CD14-positive monocyte (primary cell): ENCODE measurements at regions not wholly inside any gene's neighbourhood (a gene's known extent, or its start where the extent isn't known, plus 50 kb on each side); places are given as distances from the start of the nearest gene placed in this dataset.

Experiments used
- DNase-seq, 3 donors: peaks; one replicate each; pipeline ENCODE4 v3.0.0-alpha.2; 2011 to 2022
- H2AFZ ChIP-seq: 2 replicates; pipeline ENCODE4 v1.6.0; 2012; ENCODE audit warnings: mild to moderate bottlenecking, low read depth, low read length, inconsistent platforms; ENCODE audit not compliant: insufficient read depth, poor library complexity, severe bottlenecking
- H3K27ac ChIP-seq, 2 donors: 1 replicate in 1 of 2; 2 replicates in 1 of 2; pipeline ENCODE4 v1.5.1; 2012 to 2013; ENCODE audit warnings: low read length in 2 of 2, control low read depth in 1 of 2, inconsistent platforms in 1 of 2, low read depth in 1 of 2, mild to moderate bottlenecking in 1 of 2
- H3K27me3 ChIP-seq, 2 donors: one replicate each; pipeline versions ENCODE4 v1.6.0 to v1.6.1; 2011 to 2013; ENCODE audit warnings: low read length in 2 of 2; ENCODE audit not compliant: control insufficient read depth in 2 of 2, insufficient read depth in 2 of 2
- H3K36me3 ChIP-seq, 2 donors: replicated peaks in 1 of 2; 1 replicate in 1 of 2; 2 replicates in 1 of 2; pipeline versions ENCODE4 v1.5.1 to v1.6.1; 2012 to 2013; ENCODE audit warnings: low read length in 2 of 2, control low read depth in 1 of 2, inconsistent platforms in 1 of 2, mild to moderate bottlenecking in 1 of 2; ENCODE audit not compliant: insufficient read depth in 2 of 2, control insufficient read depth in 1 of 2
- H3K4me1 ChIP-seq, 2 donors: 1 replicate in 1 of 2; 2 replicates in 1 of 2; pipeline versions ENCODE4 v1.5.1 to v1.6.1; 2012 to 2013; ENCODE audit warnings: low read length in 2 of 2, control low read depth in 1 of 2, inconsistent platforms in 1 of 2, mild to moderate bottlenecking in 1 of 2, moderate library complexity in 1 of 2; ENCODE audit not compliant: insufficient read depth in 2 of 2, control insufficient read depth in 1 of 2
- H3K4me2 ChIP-seq: replicated peaks from 2 replicates; pipeline ENCODE3; 2012; ENCODE audit warnings: low read length, moderate library complexity, mild to moderate bottlenecking; ENCODE audit not compliant: poor library complexity, severe bottlenecking; ENCODE audit errors: extremely low read depth
- H3K4me3 ChIP-seq, 3 experiments: fragments of 200-600 bp in 1 of 3; sonication (generic) in 1 of 3; replicated peaks in 1 of 3; 1 replicate in 2 of 3; 2 replicates in 1 of 3; pipeline ENCODE4 v1.5.1; 2011 to 2013; ENCODE audit warnings: low read length in 3 of 3, mild to moderate bottlenecking in 3 of 3, control low read depth in 2 of 3, low read depth in 2 of 3, inconsistent platforms in 1 of 3, moderate library complexity in 1 of 3
- H3K79me2 ChIP-seq: 2 replicates; pipeline ENCODE4 v1.6.0; 2012; ENCODE audit warnings: mild to moderate bottlenecking, control low read depth, inconsistent platforms, low read length, moderate library complexity; ENCODE audit not compliant: insufficient read depth
- H3K9ac ChIP-seq: 2 replicates; pipeline ENCODE4 v1.6.0; 2017; ENCODE audit warnings: low read length, mild to moderate bottlenecking; ENCODE audit not compliant: insufficient read depth, poor library complexity, severe bottlenecking
- H3K9me3 ChIP-seq, 2 donors: replicated peaks in 1 of 2; 1 replicate in 1 of 2; 2 replicates in 1 of 2; pipeline versions ENCODE4 v1.5.1 to v1.6.1; 2012 to 2013; ENCODE audit warnings: low read length in 2 of 2, control low read depth in 1 of 2; ENCODE audit not compliant: control insufficient read depth in 1 of 2, insufficient read depth in 1 of 2
- H4K20me1 ChIP-seq: 2 replicates; pipeline ENCODE4 v1.6.0; 2012; ENCODE audit warnings: mild to moderate bottlenecking, low read length, control low read depth, moderate library complexity; ENCODE audit not compliant: insufficient read depth
- H3K27ac Mint-ChIP-seq, 7 donors: one replicate each; pipeline ENCODE4 v1.8.0; 2020; ENCODE audit warnings: mild to moderate bottlenecking in 7 of 7, mixed read lengths in 7 of 7, moderate library complexity in 6 of 7, inconsistent platforms in 2 of 7
- H3K27me3 Mint-ChIP-seq, 3 donors: one replicate each; pipeline ENCODE4 v1.8.0; 2021 to 2022; ENCODE audit warnings: low read depth in 3 of 3, mild to moderate bottlenecking in 3 of 3, mixed read lengths in 3 of 3, moderate library complexity in 3 of 3, inconsistent platforms in 1 of 3
- H3K36me3 Mint-ChIP-seq, 2 donors: one replicate each; pipeline ENCODE4 v1.8.0; 2020; ENCODE audit warnings: mixed read lengths in 2 of 2, inconsistent platforms in 1 of 2, mild to moderate bottlenecking in 1 of 2
- H3K4me1 Mint-ChIP-seq: one replicate; pipeline ENCODE4 v1.8.0; 2020; ENCODE audit warnings: mild to moderate bottlenecking, mixed read lengths
- H3K4me3 Mint-ChIP-seq, 2 donors: one replicate each; pipeline ENCODE4 v1.8.0; 2020; ENCODE audit warnings: mild to moderate bottlenecking in 2 of 2, mixed read lengths in 2 of 2, moderate library complexity in 1 of 2
- H3K9me3 Mint-ChIP-seq, 7 donors: one replicate each; pipeline ENCODE4 v1.8.0; 2020 to 2022; ENCODE audit warnings: mixed read lengths in 7 of 7, mild to moderate bottlenecking in 6 of 7, moderate library complexity in 6 of 7, inconsistent platforms in 2 of 7
- WGBS: methylation state at CpG from one replicate; pipeline ENCODE4 v1.1.5; 2013; ENCODE audit warnings: missing lambda C conversion rate; ENCODE audit not compliant: insufficient coverage; 5-methylcytosine and 5-hydroxymethylcytosine counted together
- intact Hi-C, 2 donors: fragments of 100-400 bp; cut with micrococcal nuclease; formaldehyde crosslinking; loops; one replicate each; pipeline versions ENCODE4 v1.15.0 to v1.15.1; 2023
- TF ChIP-seq, protein P1 (sequence below): fragments of 200-600 bp; IDR thresholded peaks from one replicate; pipeline ENCODE4 v1.8.0; 2022; ENCODE audit warnings: antibody characterized with exemption, mild to moderate bottlenecking

GRCh38 chr12:24374452-24374851, 425.0 kb upstream of the SOX5 start:
- H3K4me3 ChIP-seq, result no peak overlapping the region
- no peaks in the 10 kb centered on the region for H3K27me3 Mint-ChIP-seq
- H3K4me3 Mint-ChIP-seq, result no peak overlapping the region

GRCh38 chr12:24373004-24373403, 423.5 kb upstream of the SOX5 start:
- no peaks in the 10 kb centered on the region for H3K36me3 ChIP-seq
- no peak for DNase-seq
- Mint-ChIP-seq H3K4me1 (no peaks in the 10 kb centered on the region), H3K4me3 (no peak overlapping the region), H3K27ac (no peak overlapping the region), H3K27me3 (no peaks in the 10 kb centered on the region), H3K36me3 (no peaks in the 10 kb centered on the region), H3K9me3 (peaks cover 0 to 14% (median 5%) of the 10 kb centered on the region in 7 donors)
- H3K4me3 ChIP-seq, result no peak overlapping the region
- no CpG with 5 or more reads among the region's 3 CpGs for WGBS
- no peaks in the 10 kb centered on the region for H3K4me1 ChIP-seq
- no peaks in the 10 kb centered on the region for H3K27me3 ChIP-seq
- TF ChIP-seq, protein P1, sequence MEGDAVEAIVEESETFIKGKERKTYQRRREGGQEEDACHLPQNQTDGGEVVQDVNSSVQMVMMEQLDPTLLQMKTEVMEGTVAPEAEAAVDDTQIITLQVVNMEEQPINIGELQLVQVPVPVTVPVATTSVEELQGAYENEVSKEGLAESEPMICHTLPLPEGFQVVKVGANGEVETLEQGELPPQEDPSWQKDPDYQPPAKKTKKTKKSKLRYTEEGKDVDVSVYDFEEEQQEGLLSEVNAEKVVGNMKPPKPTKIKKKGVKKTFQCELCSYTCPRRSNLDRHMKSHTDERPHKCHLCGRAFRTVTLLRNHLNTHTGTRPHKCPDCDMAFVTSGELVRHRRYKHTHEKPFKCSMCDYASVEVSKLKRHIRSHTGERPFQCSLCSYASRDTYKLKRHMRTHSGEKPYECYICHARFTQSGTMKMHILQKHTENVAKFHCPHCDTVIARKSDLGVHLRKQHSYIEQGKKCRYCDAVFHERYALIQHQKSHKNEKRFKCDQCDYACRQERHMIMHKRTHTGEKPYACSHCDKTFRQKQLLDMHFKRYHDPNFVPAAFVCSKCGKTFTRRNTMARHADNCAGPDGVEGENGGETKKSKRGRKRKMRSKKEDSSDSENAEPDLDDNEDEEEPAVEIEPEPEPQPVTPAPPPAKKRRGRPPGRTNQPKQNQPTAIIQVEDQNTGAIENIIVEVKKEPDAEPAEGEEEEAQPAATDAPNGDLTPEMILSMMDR, result no peak
- H3K9ac ChIP-seq, result no peak overlapping the region
- intact Hi-C loops, result no loop called here
- H3K9me3 ChIP-seq, result peaks cover 0 to 4% of the 10 kb centered on the region in 2 donors
- H3K4me2 ChIP-seq, result no peak overlapping the region
- no peaks in the 10 kb centered on the region for H4K20me1 ChIP-seq
- no peak overlapping the region for H2AFZ ChIP-seq
- no peak overlapping the region for H3K27ac ChIP-seq
- H3K79me2 ChIP-seq, result no peaks in the 10 kb centered on the region

More at GRCh38 chr12:24374452-24374851, 425.0 kb upstream of the SOX5 start:
- Histone ChIP-seq H3K4me1 (no peaks in the 10 kb centered on the region), H3K9ac (no peak overlapping the region), H3K27me3 (no peaks in the 10 kb centered on the region), H3K27ac (no peak overlapping the region), H2AFZ (no peak overlapping the region), H3K36me3 (no peaks in the 10 kb centered on the region), H3K79me2 (no peaks in the 10 kb centered on the region), H3K9me3 (peaks cover 0 to 4% of the 10 kb centered on the region in 2 donors), H3K4me2 (no peak overlapping the region), H4K20me1 (no peaks in the 10 kb centered on the region)
- TF ChIP-seq, protein P1, result no peak
- H3K27ac Mint-ChIP-seq, result peak overlapping the region in 1 of 7 donors; percentile 43
- H3K9me3 Mint-ChIP-seq, result peaks cover 0 to 14% (median 5%) of the 10 kb centered on the region in 7 donors
- no peak for DNase-seq
- no peaks in the 10 kb centered on the region for H3K36me3 Mint-ChIP-seq
- intact Hi-C loops, result no loop called here
- no peaks in the 10 kb centered on the region for H3K4me1 Mint-ChIP-seq
